Hepatocyte (in vitro differentiated cells): ENCODE measurements at regions not wholly inside any gene's neighbourhood (a gene's known extent, or its start where the extent isn't known, plus 50 kb on each side); places are given as distances from the start of the nearest gene placed in this dataset.

Experiments used
- CTCF ChIP-seq: fragments of 200-600 bp; sonication (generic); IDR thresholded peaks from 2 replicates; pipeline ENCODE4 v1.5.1; 2016; ENCODE audit warnings: antibody characterized with exemption, mild to moderate bottlenecking; ENCODE audit not compliant: poor library complexity
- EZH2phosphoT487 ChIP-seq: fragments of 200-600 bp; sonication (generic); IDR thresholded peaks from one replicate; pipeline ENCODE4 v1.6.1; 2018; ENCODE audit warnings: antibody characterized with exemption, mild to moderate bottlenecking, low read depth, moderate library complexity; ENCODE audit not compliant: unreplicated experiment, severe bottlenecking

DNA sequence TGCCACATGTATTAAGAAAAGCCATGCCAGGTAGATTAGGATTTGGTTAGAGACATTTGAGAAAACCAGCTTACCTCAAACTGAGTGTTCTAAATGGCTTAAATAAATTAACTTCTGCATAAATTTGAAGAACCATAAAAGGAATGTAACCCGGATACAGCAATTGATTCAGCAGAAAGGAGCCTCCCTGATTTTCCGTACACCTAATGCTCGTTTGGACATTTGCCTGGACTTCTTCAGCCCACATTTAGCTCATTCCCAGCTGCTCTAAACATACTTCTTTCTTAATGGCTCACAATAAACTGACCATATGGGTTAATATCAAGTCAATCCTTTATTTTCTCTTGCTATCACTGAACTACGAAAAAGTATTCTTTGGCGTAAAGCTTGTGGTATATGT lies 392.4 kb downstream of the ZNF516 start:
- no peak for TF ChIP-seq CTCF
- TF ChIP-seq EZH2phosphoT487 = no peak
